HCT116 (cell line): ENCODE measurements at regions not wholly inside any gene's neighbourhood (a gene's known extent, or its start where the extent isn't known, plus 50 kb on each side); places are given as distances from the start of the nearest gene placed in this dataset.

Experiments
- ATAC-seq: fragments of 200-7000 bp; cut with Tn5 transposase; 2 replicates; pipeline ENCODE4 v1.9.1; 2020; ENCODE audit warnings: mild to moderate bottlenecking, moderate library complexity
- BruUV-seq: library from RNA; stranded (reverse); fragments of 400-500 nt; replicated peaks from 2 replicates; lab custom pipeline; 2021; lab: Mats Ljungman, UMichigan
- CTCF ChIA-PET: fragments of 300-600 bp; sonication (Branson Sonifier 250); formaldehyde crosslinking; loops from one replicate; lab custom pipeline; 2021; ENCODE audit warnings: antibody characterized with exemption; lab: Charles Lee
- POLR2A ChIA-PET: fragments of 300-600, 350-600 bp; sonication (Branson Sonifier 250); formaldehyde crosslinking; loops from one replicate; lab custom pipeline; 2021; ENCODE audit warnings: antibody characterized with exemption; lab: Charles Lee
- RAD21 ChIA-PET, 2 experiments: fragments of 300-600 bp; sonication (Branson Sonifier 250); formaldehyde crosslinking; loops; one replicate each; lab custom pipeline; 2023; ENCODE audit warnings: low total read pairs in 2 of 2; ENCODE audit not compliant: uncharacterized antibody in 2 of 2, unreplicated experiment in 2 of 2, low non-redundant PET in 1 of 2; lab: Charles Lee
- DNase-seq: peaks from one replicate; pipeline ENCODE4 v3.0.0-alpha.2; 2010; ENCODE audit warnings: low read depth, low spot score
- H2AFZ ChIP-seq: fragments of 200-600 bp; shearing (Covaris generic), sonication (generic); 2 replicates; pipeline ENCODE4 v1.6.1; 2017; ENCODE audit warnings: low read depth, mixed run types, mixed read lengths, antibody characterized with exemption, low read length; ENCODE audit not compliant: poor library complexity, severe bottlenecking
- H3K27ac ChIP-seq: 2 replicates; pipeline ENCODE4 v1.5.1; 2012; ENCODE audit warnings: low read depth, low read length
- H3K27me3 ChIP-seq: fragments of 200-600 bp; sonication (generic); 2 replicates; pipeline ENCODE4 v1.6.1; 2016; ENCODE audit warnings: mixed run types, low read length, mixed read lengths; ENCODE audit not compliant: insufficient read depth
- H3K36me3 ChIP-seq, 2 experiments: fragments of 200-500 bp in 1 of 2; fragments of 200-600 bp in 1 of 2; sonication (Bioruptor generic) in 1 of 2; sonication (generic) in 1 of 2; 2 replicates each; pipeline versions ENCODE4 v1.5.1 to v1.6.1; 2014 to 2016; ENCODE audit warnings: low read length in 2 of 2, inconsistent platforms in 1 of 2, mixed read lengths in 1 of 2, mixed run types in 1 of 2; ENCODE audit not compliant: insufficient read depth in 2 of 2, control insufficient read depth in 1 of 2
- H3K4me1 ChIP-seq, 2 experiments: fragments of 200-600 bp in 1 of 2; sonication (generic) in 1 of 2; 2 replicates each; pipeline versions ENCODE4 v1.5.1 to v1.6.1; 2012 to 2017; ENCODE audit warnings: low read length in 2 of 2, inconsistent platforms in 1 of 2, mild to moderate bottlenecking in 1 of 2, mixed read lengths in 1 of 2, mixed run types in 1 of 2, moderate library complexity in 1 of 2; ENCODE audit not compliant: insufficient read depth in 2 of 2, control insufficient read depth in 1 of 2
- H3K4me2 ChIP-seq: fragments of 200-600 bp; sonication (generic); 2 replicates; pipeline ENCODE4 v1.6.1; 2017; ENCODE audit warnings: mixed run types, low read length, mixed read lengths
- H3K4me3 ChIP-seq, 2 experiments: fragments of 200-600 bp in 1 of 2; sonication (generic) in 1 of 2; replicated peaks in 1 of 2; 2 replicates each; pipeline ENCODE4 v1.5.1; 2011 to 2016; ENCODE audit warnings: low read length in 2 of 2, control low read depth in 1 of 2, low read depth in 1 of 2, mild to moderate bottlenecking in 1 of 2, mixed read lengths in 1 of 2, mixed run types in 1 of 2
- H3K79me2 ChIP-seq: fragments of 200-600 bp; sonication (generic); 2 replicates; pipeline ENCODE4 v1.6.1; 2017; ENCODE audit warnings: mild to moderate bottlenecking, mixed run types, low read length, moderate library complexity, mixed read lengths; ENCODE audit not compliant: insufficient read depth
- H3K9ac ChIP-seq: fragments of 200-600 bp; sonication (generic); 2 replicates; pipeline ENCODE4 v1.6.1; 2016; ENCODE audit warnings: low read length, mixed read lengths
- H3K9me2 ChIP-seq: fragments of 200-600 bp; sonication (generic), shearing (Covaris generic); 2 replicates; pipeline ENCODE4 v1.6.1; 2017; ENCODE audit warnings: mixed run types, mild to moderate bottlenecking, moderate library complexity; ENCODE audit not compliant: insufficient read depth
- H3K9me3 ChIP-seq, 2 experiments: fragments of 200-500 bp in 1 of 2; fragments of 200-600 bp in 1 of 2; sonication (Bioruptor generic) in 1 of 2; sonication (generic) in 1 of 2; 2 replicates each; pipeline ENCODE4 v1.6.1; 2014 to 2017; ENCODE audit warnings: low read length in 2 of 2, mixed read lengths in 2 of 2, inconsistent platforms in 1 of 2, low read depth in 1 of 2, mild to moderate bottlenecking in 1 of 2, mixed run types in 1 of 2, moderate library complexity in 1 of 2; ENCODE audit not compliant: control insufficient read depth in 1 of 2, insufficient read depth in 1 of 2
- H4K20me1 ChIP-seq: fragments of 200-600 bp; sonication (generic), shearing (Covaris generic); 2 replicates; pipeline ENCODE4 v1.6.1; 2017; ENCODE audit warnings: mixed run types, mild to moderate bottlenecking, moderate library complexity; ENCODE audit not compliant: insufficient read depth
- EZH2phosphoT487 ChIP-seq: fragments of 200-600 bp; IDR thresholded peaks from 2 replicates; pipeline ENCODE4 v1.6.1; 2018; ENCODE audit warnings: antibody characterized with exemption, borderline replicate concordance
- FOSL1 ChIP-seq: IDR thresholded peaks from 2 replicates; pipeline ENCODE4 v1.6.1; 2012; ENCODE audit warnings: low read depth
- TCF7L2 ChIP-seq: IDR thresholded peaks from 2 replicates; pipeline ENCODE4 v1.7.0; 2011; ENCODE audit warnings: borderline replicate concordance, inconsistent platforms; ENCODE audit not compliant: insufficient read depth, insufficient read length; ENCODE audit errors: extremely low read depth
- YY1 ChIP-seq: IDR thresholded peaks from 2 replicates; pipeline ENCODE4 v1.6.1; 2011; ENCODE audit warnings: low read length, low read depth, moderate library complexity, mild to moderate bottlenecking; ENCODE audit not compliant: insufficient replicate concordance; ENCODE audit errors: extremely low read depth
- intact Hi-C: fragments of 100-400 bp; cut with micrococcal nuclease; formaldehyde crosslinking; loops from 2 replicates; pipeline ENCODE4 v1.10.0; 2022
- TF ChIP-seq, protein P1 (sequence below), 3 experiments: fragments of 200-600 bp in 1 of 3; sonication (generic) in 1 of 3; IDR thresholded peaks in 2 of 3; conservative IDR thresholded peaks in 1 of 3; 2 replicates each; pipeline ENCODE4 v1.5.1; 2012 to 2017; ENCODE audit warnings: low read depth in 2 of 3, low read length in 2 of 3, antibody characterized with exemption in 1 of 3, borderline replicate concordance in 1 of 3, control low read depth in 1 of 3, mild to moderate bottlenecking in 1 of 3, mixed read lengths in 1 of 3, mixed run types in 1 of 3, moderate library complexity in 1 of 3; ENCODE audit not compliant: insufficient read depth in 1 of 3
- TF ChIP-seq, protein P2 (sequence below): IDR thresholded peaks from 2 replicates; pipeline ENCODE4 v1.6.1; 2012
- TF ChIP-seq, protein P3 (sequence below): IDR thresholded peaks from 2 replicates; pipeline ENCODE4 v1.6.1; 2012; ENCODE audit warnings: low read depth
- TF ChIP-seq, protein P4 (sequence below): IDR thresholded peaks from 2 replicates; pipeline ENCODE4 v1.6.1; 2012

DNA sequence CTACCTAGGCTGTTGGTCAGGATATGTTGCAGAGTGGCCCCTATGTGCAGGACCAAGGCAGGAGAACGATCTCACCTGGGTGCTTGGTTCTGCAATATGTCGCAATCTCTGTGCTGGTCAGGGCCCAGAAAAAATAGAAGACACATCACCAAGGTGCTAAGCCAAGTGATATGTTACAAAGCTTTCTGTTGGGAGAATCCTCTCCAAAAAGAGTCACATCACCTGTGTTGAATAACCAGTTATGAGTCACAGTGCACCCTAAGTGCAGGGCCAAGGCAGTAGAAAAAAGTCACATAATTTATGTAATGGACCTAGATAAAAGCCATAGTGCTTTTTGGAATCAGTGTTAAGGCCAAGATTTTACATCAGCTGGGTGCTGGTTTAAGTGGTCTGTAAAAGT lies 965.9 kb upstream of the AMELY start (continued):
- TF ChIP-seq, protein P1, sequence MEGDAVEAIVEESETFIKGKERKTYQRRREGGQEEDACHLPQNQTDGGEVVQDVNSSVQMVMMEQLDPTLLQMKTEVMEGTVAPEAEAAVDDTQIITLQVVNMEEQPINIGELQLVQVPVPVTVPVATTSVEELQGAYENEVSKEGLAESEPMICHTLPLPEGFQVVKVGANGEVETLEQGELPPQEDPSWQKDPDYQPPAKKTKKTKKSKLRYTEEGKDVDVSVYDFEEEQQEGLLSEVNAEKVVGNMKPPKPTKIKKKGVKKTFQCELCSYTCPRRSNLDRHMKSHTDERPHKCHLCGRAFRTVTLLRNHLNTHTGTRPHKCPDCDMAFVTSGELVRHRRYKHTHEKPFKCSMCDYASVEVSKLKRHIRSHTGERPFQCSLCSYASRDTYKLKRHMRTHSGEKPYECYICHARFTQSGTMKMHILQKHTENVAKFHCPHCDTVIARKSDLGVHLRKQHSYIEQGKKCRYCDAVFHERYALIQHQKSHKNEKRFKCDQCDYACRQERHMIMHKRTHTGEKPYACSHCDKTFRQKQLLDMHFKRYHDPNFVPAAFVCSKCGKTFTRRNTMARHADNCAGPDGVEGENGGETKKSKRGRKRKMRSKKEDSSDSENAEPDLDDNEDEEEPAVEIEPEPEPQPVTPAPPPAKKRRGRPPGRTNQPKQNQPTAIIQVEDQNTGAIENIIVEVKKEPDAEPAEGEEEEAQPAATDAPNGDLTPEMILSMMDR (IDR thresholded peaks at IDR 0.05 in 2 of 3, conservative IDR thresholded peaks at IDR 0.05 in 1 of 3; ENCODE audit: borderline replicate concordance in 1 of 3, insufficient read depth in 1 of 3, low read depth in 2 of 3, low read length in 2 of 3): no peak
- TF ChIP-seq, protein P2, sequence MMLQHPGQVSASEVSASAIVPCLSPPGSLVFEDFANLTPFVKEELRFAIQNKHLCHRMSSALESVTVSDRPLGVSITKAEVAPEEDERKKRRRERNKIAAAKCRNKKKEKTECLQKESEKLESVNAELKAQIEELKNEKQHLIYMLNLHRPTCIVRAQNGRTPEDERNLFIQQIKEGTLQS: no peak
- TF ChIP-seq FOSL1: no peak
- no peak for TF ChIP-seq EZH2phosphoT487

DNA sequence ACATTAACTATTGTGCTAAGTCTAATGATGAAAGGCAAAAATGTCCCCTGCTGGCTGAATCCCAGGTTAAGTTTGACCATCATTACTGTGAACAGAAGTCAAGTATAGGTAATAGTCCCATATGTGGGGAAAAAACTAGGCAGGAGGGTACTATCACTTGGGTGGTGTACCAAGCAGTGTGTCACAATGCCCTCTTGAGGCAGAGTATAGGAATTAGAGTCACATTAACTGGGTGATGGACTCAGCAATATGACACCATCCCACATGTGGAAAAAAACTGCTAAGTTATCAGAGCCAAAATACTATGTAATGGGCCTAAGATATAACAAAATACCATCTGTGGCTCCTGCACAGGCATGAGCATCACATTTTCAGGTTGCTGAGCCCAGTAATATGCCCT lies 962.5 kb upstream of the AMELY start:
- no peaks in the 10 kb centered on the region for H3K9me3 ChIP-seq
- CTCF ChIA-PET: no interaction called here
- RAD21 ChIA-PET: no interaction called here
- no peak; the same call in 1 of the 2 replicates for ATAC-seq
- no peak overlapping the region for H3K4me3 ChIP-seq
- no peaks in the 10 kb centered on the region for H3K27me3 ChIP-seq
- no peaks in the 10 kb centered on the region for H3K9me2 ChIP-seq
- H4K20me1 ChIP-seq: no peaks in the 10 kb centered on the region
- H3K27ac ChIP-seq: no peak overlapping the region
- H3K4me1 ChIP-seq: no peaks in the 10 kb centered on the region
- no peak overlapping the region for H2AFZ ChIP-seq
- H3K9ac ChIP-seq: no peak overlapping the region
- TF ChIP-seq YY1 (no peak), TCF7L2 (no peak)
- TF ChIP-seq, protein P3, sequence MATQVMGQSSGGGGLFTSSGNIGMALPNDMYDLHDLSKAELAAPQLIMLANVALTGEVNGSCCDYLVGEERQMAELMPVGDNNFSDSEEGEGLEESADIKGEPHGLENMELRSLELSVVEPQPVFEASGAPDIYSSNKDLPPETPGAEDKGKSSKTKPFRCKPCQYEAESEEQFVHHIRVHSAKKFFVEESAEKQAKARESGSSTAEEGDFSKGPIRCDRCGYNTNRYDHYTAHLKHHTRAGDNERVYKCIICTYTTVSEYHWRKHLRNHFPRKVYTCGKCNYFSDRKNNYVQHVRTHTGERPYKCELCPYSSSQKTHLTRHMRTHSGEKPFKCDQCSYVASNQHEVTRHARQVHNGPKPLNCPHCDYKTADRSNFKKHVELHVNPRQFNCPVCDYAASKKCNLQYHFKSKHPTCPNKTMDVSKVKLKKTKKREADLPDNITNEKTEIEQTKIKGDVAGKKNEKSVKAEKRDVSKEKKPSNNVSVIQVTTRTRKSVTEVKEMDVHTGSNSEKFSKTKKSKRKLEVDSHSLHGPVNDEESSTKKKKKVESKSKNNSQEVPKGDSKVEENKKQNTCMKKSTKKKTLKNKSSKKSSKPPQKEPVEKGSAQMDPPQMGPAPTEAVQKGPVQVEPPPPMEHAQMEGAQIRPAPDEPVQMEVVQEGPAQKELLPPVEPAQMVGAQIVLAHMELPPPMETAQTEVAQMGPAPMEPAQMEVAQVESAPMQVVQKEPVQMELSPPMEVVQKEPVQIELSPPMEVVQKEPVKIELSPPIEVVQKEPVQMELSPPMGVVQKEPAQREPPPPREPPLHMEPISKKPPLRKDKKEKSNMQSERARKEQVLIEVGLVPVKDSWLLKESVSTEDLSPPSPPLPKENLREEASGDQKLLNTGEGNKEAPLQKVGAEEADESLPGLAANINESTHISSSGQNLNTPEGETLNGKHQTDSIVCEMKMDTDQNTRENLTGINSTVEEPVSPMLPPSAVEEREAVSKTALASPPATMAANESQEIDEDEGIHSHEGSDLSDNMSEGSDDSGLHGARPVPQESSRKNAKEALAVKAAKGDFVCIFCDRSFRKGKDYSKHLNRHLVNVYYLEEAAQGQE: no peak
- TF ChIP-seq, protein P4, sequence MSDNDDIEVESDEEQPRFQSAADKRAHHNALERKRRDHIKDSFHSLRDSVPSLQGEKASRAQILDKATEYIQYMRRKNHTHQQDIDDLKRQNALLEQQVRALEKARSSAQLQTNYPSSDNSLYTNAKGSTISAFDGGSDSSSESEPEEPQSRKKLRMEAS: no peak
- TF ChIP-seq, protein P1 (IDR thresholded peaks at IDR 0.05 in 2 of 3, conservative IDR thresholded peaks at IDR 0.05 in 1 of 3; ENCODE audit: borderline replicate concordance in 1 of 3, insufficient read depth in 1 of 3, low read depth in 2 of 3, low read length in 2 of 3): peak in 1 of 3 experiments; percentile 20; a peak in 1 of 6 replicates
- TF ChIP-seq, protein P2: no peak
- TF ChIP-seq, all 23 proteins: peak for 1
- H3K4me2 ChIP-seq: no peak overlapping the region
- intact Hi-C loops: no loop called here
- DNase-seq: no peak
- POLR2A ChIA-PET: no interaction called here
- no peaks in the 10 kb centered on the region for H3K79me2 ChIP-seq
- no peaks in the 10 kb centered on the region for H3K36me3 ChIP-seq
- BruUV-seq: no TSS peak
